OCI-LY7 (cell line): ENCODE measurements at regions not wholly inside any gene's neighbourhood (a gene's known extent, or its start where the extent isn't known, plus 50 kb on each side); places are given as distances from the start of the nearest gene placed in this dataset.

Experiments
- CTCF ChIP-seq: fragments of 200-600 bp; sonication (generic); conservative IDR thresholded peaks from 2 replicates; pipeline ENCODE4 v1.5.1; 2014; ENCODE audit warnings: mild to moderate bottlenecking, antibody characterized with exemption, low read length, moderate library complexity, mixed read lengths
- EZH2phosphoT487 ChIP-seq: fragments of 200-600 bp; sonication (generic); IDR thresholded peaks from 2 replicates; pipeline ENCODE4 v1.6.1; 2018; ENCODE audit warnings: low read depth, borderline replicate concordance, mild to moderate bottlenecking, mixed run types, antibody characterized with exemption, low read length, moderate library complexity, mixed read lengths

GRCh38 chr21:23578027-23578426 is 2029.3 kb downstream of the MRPL39 start:
- TF ChIP-seq EZH2phosphoT487: no peak
- TF ChIP-seq CTCF: no peak
